Heart left ventricle (tissue), 13 donors: ENCODE measurements at regions not wholly inside any gene's neighbourhood (a gene's known extent, or its start where the extent isn't known, plus 50 kb on each side); places are given as distances from the start of the nearest gene placed in this dataset.

Experiments
- CTCF ChIP-seq, 12 donors: fragments of 200-600 bp; sonication (generic) in 4 of 12; IDR thresholded peaks; one replicate each; pipeline versions ENCODE4 v1.5.0 to v1.8.0; 2018 to 2022; ENCODE audit warnings: antibody characterized with exemption in 12 of 12, mild to moderate bottlenecking in 5 of 12
- POLR2A ChIP-seq, 2 donors: fragments of 450-650 bp; IDR thresholded peaks; one replicate each; pipeline ENCODE4 v1.6.1; 2017; ENCODE audit warnings: antibody characterized with exemption in 2 of 2, mild to moderate bottlenecking in 2 of 2, moderate library complexity in 2 of 2
- donor health status: ischemic (EF 13 %, LVEDD 7.1; RV severe dilation, severe dysfunction).
- donor health status: DM: no; HTN: yes; CAD: no.
- donor health status: DM: no; HTN: no; CAD: no.
- donor health status: ischemic (EF 25% LVEDD 6.9; RV normal size, moderate dysfunction).
- donor health status: ischemic (EF 25% LVEDD 5.7; RV mildly dilated, moderate dysfunction).
- donor health status: ischemic (EF 35%, LVEDD 5.7; RV mildly dilated, moderate dysfunction).
- donor health status: nonischemic (EF 11% LVEDD 7.7; RV severe dilation, severe dysfunction).
- donor health status: DM: yes; HTN: yes; CAD: no.
- donor health status: PGD.
- donor health status: ischemic (EF 29% LVEDD 5.4; RV normal size, mild dysfunction).
- donor health status: nonischemic (EF 23%, LVEDD 6.1; RV moderate dilation, normal function).

GRCh38 chr9:119917175-119917574 lies 547.9 kb upstream of the BRINP1 start:
- no peak for TF ChIP-seq CTCF (IDR thresholded peaks at IDR 0.05)
- no peak for TF ChIP-seq POLR2A (IDR thresholded peaks at IDR 0.05)
